Smooth muscle cell (in vitro differentiated cells): ENCODE measurements at regions not wholly inside any gene's neighbourhood (a gene's known extent, or its start where the extent isn't known, plus 50 kb on each side); places are given as distances from the start of the nearest gene placed in this dataset.
A peak's percentile ranks its signal among the peaks of the same experiment; 100 is the strongest.

ENCODE experiments used
- DNase-seq: peaks from one replicate; lab custom pipeline; 2025; ENCODE audit not compliant: unreplicated experiment; lab: John Stamatoyannopoulos, UW
- H2AFZ ChIP-seq: fragments of 200-600 bp; sonication (generic); 2 replicates; pipeline ENCODE4 v1.6.0; 2016; ENCODE audit warnings: antibody characterized with exemption, low read depth, mild to moderate bottlenecking
- H3F3A ChIP-seq: fragments of 200-600 bp; sonication (generic); 2 replicates; pipeline ENCODE4 v1.6.0; 2017; ENCODE audit warnings: antibody characterized with exemption, low read depth
- H3K27ac ChIP-seq: fragments of 200-600 bp; sonication (generic); 2 replicates; pipeline ENCODE4 v1.5.1; 2016; ENCODE audit warnings: low read depth, mild to moderate bottlenecking
- H3K27me3 ChIP-seq: fragments of 200-600 bp; sonication (generic); 2 replicates; pipeline ENCODE4 v1.6.1; 2016; ENCODE audit warnings: low read depth, mild to moderate bottlenecking
- H3K36me3 ChIP-seq: fragments of 200-600 bp; sonication (generic); 2 replicates; pipeline ENCODE4 v1.5.1; 2016; ENCODE audit warnings: low read depth
- H3K4me1 ChIP-seq: fragments of 200-600 bp; sonication (generic); 2 replicates; pipeline ENCODE4 v1.5.1; 2016; ENCODE audit warnings: low read depth
- H3K4me2 ChIP-seq: fragments of 200-600 bp; sonication (generic); 2 replicates; pipeline ENCODE4 v1.6.0; 2016; ENCODE audit warnings: mild to moderate bottlenecking
- H3K4me3 ChIP-seq: fragments of 200-600 bp; sonication (generic); 2 replicates; pipeline ENCODE4 v1.5.1; 2016; ENCODE audit warnings: mild to moderate bottlenecking
- H3K79me2 ChIP-seq: fragments of 200-600 bp; sonication (generic); 2 replicates; pipeline ENCODE4 v1.6.0; 2016; ENCODE audit warnings: low read depth, mild to moderate bottlenecking
- H3K9ac ChIP-seq: fragments of 200-600 bp; sonication (generic); 2 replicates; pipeline ENCODE4 v1.6.0; 2016; ENCODE audit warnings: low read depth
- H3K9me3 ChIP-seq: fragments of 200-600 bp; sonication (generic); replicated peaks from 2 replicates; pipeline ENCODE4 v1.5.1; 2016; ENCODE audit warnings: low read depth
- H4K20me1 ChIP-seq: fragments of 200-600 bp; sonication (generic); 2 replicates; pipeline ENCODE4 v1.6.0; 2016; ENCODE audit warnings: low read depth
- CTCF ChIP-seq: fragments of 200-600 bp; sonication (generic); IDR thresholded peaks from 2 replicates; pipeline ENCODE4 v1.5.1; 2017; ENCODE audit warnings: borderline replicate concordance, mild to moderate bottlenecking, antibody characterized with exemption; ENCODE audit not compliant: insufficient read depth, poor library complexity, severe bottlenecking
- WGBS: methylation state at CpG from one replicate; pipeline ENCODE4 v1.1.7; 2016; ENCODE audit warnings: low lambda C conversion rate; 5-methylcytosine and 5-hydroxymethylcytosine counted together

- no peak overlapping the region for H3K9ac ChIP-seq
- H3F3A ChIP-seq = no peaks in the 10 kb centered on the region
- TF ChIP-seq CTCF = no peak
- H3K4me1 ChIP-seq = no peaks in the 10 kb centered on the region
- H3K79me2 ChIP-seq = no peaks in the 10 kb centered on the region
- no peaks in the 10 kb centered on the region for H3K36me3 ChIP-seq
- H3K4me3 ChIP-seq = no peak overlapping the region
- no peak overlapping the region for H2AFZ ChIP-seq
- no peak for DNase-seq
- 70% methylated on average over 1 of the region's 1 CpG for WGBS
- H3K9me3 ChIP-seq = peaks cover 14% of the 10 kb centered on the region
- no peak overlapping the region for H3K27ac ChIP-seq
- H3K4me2 ChIP-seq = no peak overlapping the region
- H3K27me3 ChIP-seq = no peaks in the 10 kb centered on the region
- no peaks in the 10 kb centered on the region for H4K20me1 ChIP-seq
These were observed 537.3 kb upstream of the MIS18BP1 start for GRCh38 chr14:45790293-45790692.

- 82% methylated on average over 2 of the region's 2 CpGs for WGBS
- H3K9ac ChIP-seq = no peak overlapping the region
- no peak for TF ChIP-seq CTCF
- H3K27ac ChIP-seq = no peak overlapping the region
- H3F3A ChIP-seq = no peaks in the 10 kb centered on the region
- DNase-seq = no peak
- no peak overlapping the region for H2AFZ ChIP-seq
- H3K36me3 ChIP-seq = no peaks in the 10 kb centered on the region
- H3K4me1 ChIP-seq = no peaks in the 10 kb centered on the region
- H3K27me3 ChIP-seq = no peaks in the 10 kb centered on the region
- no peaks in the 10 kb centered on the region for H3K79me2 ChIP-seq
- H3K4me3 ChIP-seq = no peak overlapping the region
- no peaks in the 10 kb centered on the region for H4K20me1 ChIP-seq
- peaks cover 21% of the 10 kb centered on the region for H3K9me3 ChIP-seq
- no peak overlapping the region for H3K4me2 ChIP-seq
These were observed 534.2 kb upstream of the MIS18BP1 start for GRCh38 chr14:45787167-45787566.

GRCh38 chr14:45786266-45786665, 533.3 kb upstream of the MIS18BP1 start:
- TF ChIP-seq CTCF = no peak
- H3K4me1 ChIP-seq = no peaks in the 10 kb centered on the region
- no peak overlapping the region for H3K4me2 ChIP-seq
- H3K27me3 ChIP-seq = no peaks in the 10 kb centered on the region
- H3F3A ChIP-seq = no peaks in the 10 kb centered on the region
- H3K27ac ChIP-seq = no peak overlapping the region
- no peak overlapping the region for H2AFZ ChIP-seq
- peaks cover 21% of the 10 kb centered on the region for H3K9me3 ChIP-seq
- no peak overlapping the region for H3K9ac ChIP-seq
- H3K79me2 ChIP-seq = no peaks in the 10 kb centered on the region
- H3K36me3 ChIP-seq = no peaks in the 10 kb centered on the region
- WGBS = 79% methylated on average over 1 of the region's 1 CpG
- H3K4me3 ChIP-seq = no peak overlapping the region
- H4K20me1 ChIP-seq = no peaks in the 10 kb centered on the region
- DNase-seq = no peak

GRCh38 chr14:45785240-45785639, 532.2 kb upstream of the MIS18BP1 start:
- Histone ChIP-seq H3K36me3 (no peaks in the 10 kb centered on the region), H3F3A (no peaks in the 10 kb centered on the region), H2AFZ (no peak overlapping the region), H3K4me1 (no peaks in the 10 kb centered on the region), H3K4me3 (no peak overlapping the region), H3K4me2 (no peak overlapping the region), H3K79me2 (no peaks in the 10 kb centered on the region), H3K27ac (peak overlapping the region; percentile 15), H3K9me3 (peaks cover 21% of the 10 kb centered on the region), H3K27me3 (no peaks in the 10 kb centered on the region), H4K20me1 (no peaks in the 10 kb centered on the region), H3K9ac (no peak overlapping the region)
- no peak for DNase-seq
- 81% methylated on average over 1 of the region's 1 CpG for WGBS
- no peak for TF ChIP-seq CTCF
